AG09319 (cell line): ENCODE measurements at regions not wholly inside any gene's neighbourhood (a gene's known extent, or its start where the extent isn't known, plus 50 kb on each side); places are given as distances from the start of the nearest gene placed in this dataset.

Source experiments
- DNase-seq: peaks from one replicate; pipeline ENCODE4 v3.0.0-alpha.2; 2010; ENCODE audit warnings: low read depth; ENCODE audit errors: extremely low read depth
- CTCF ChIP-seq: IDR thresholded peaks from 2 replicates; pipeline ENCODE4 v1.5.1; 2011; ENCODE audit warnings: low read depth, mild to moderate bottlenecking, inconsistent platforms, low read length, moderate library complexity

GRCh38 chr2:18771212-18771611 is 181.8 kb upstream of the NT5C1B start:
- TF ChIP-seq CTCF: no peak
- DNase-seq: no peak

- no peak for DNase-seq
- no peak for TF ChIP-seq CTCF
Observed at GRCh38 chr2:18763338-18763737, 174.0 kb upstream of the NT5C1B start.

GRCh38 chr2:18762667-18763066 is 173.3 kb upstream of the NT5C1B start:
- TF ChIP-seq CTCF: no peak
- no peak for DNase-seq

- DNase-seq: no peak
- TF ChIP-seq CTCF: no peak
Observed at GRCh38 chr2:18754286-18754685, 164.9 kb upstream of the NT5C1B start.

- no peak for DNase-seq
- TF ChIP-seq CTCF: no peak
Observed at GRCh38 chr2:18753722-18754121, 164.4 kb upstream of the NT5C1B start.

GRCh38 chr2:18752667-18753422 is 163.5 kb upstream of the NT5C1B start:
- no peak; the same call in 1 of the 2 replicates for TF ChIP-seq CTCF
- no peak for DNase-seq

- no peak for DNase-seq
- no peak for TF ChIP-seq CTCF
Observed at GRCh38 chr2:18752022-18752493, 162.7 kb upstream of the NT5C1B start.
